ENCODE measurements at regions not wholly inside any gene's neighbourhood (a gene's known extent, or its start where the extent isn't known, plus 50 kb on each side); places are given as distances from the start of the nearest gene placed in this dataset.
"Not testable (repeated sequence)": the region's sequence is repeated elsewhere in the genome, so short reads cannot be mapped to it uniquely, and the experiment has no call there.

GRCh38 chr18:73340135-73340977 is 472.6 kb upstream of the NETO1 start:
- no peak for DNase-seq
- in situ Hi-C loops (cut with MboI; ENCODE audit: low pct_unique_long_range_greater_than_20kb, low sequenced_read_pairs), result no loop called here

- in situ Hi-C loops (cut with MboI; ENCODE audit: low pct_unique_long_range_greater_than_20kb, low sequenced_read_pairs), result no loop called here
Observed at GRCh38 chr18:73331212-73331772, 463.5 kb upstream of the NETO1 start.

DNA sequence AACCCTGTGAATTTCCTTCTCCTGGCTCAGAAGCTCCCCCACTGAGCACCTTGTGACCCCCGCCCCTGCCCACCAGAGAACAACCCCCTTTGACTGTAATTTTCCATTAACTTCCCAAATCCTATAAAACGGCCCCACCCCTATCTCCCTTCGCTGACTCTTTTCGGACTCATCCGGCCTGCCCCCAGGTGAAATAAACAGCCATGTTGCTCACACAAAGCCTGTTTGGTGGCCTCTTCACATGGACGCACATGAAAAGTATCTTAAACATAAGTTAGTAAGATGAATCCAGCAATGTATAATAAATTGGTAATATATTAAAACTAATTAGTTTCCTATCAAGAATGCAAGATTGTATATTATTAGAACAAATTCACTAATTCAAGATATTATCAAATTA is 462.3 kb upstream of the NETO1 start:
- in situ Hi-C loops (cut with MboI; ENCODE audit: low pct_unique_long_range_greater_than_20kb, low sequenced_read_pairs); DNase-seq: not testable (repeated sequence)

More at GRCh38 chr18:73331212-73331772, 463.5 kb upstream of the NETO1 start:
- no peak for DNase-seq

DNA sequence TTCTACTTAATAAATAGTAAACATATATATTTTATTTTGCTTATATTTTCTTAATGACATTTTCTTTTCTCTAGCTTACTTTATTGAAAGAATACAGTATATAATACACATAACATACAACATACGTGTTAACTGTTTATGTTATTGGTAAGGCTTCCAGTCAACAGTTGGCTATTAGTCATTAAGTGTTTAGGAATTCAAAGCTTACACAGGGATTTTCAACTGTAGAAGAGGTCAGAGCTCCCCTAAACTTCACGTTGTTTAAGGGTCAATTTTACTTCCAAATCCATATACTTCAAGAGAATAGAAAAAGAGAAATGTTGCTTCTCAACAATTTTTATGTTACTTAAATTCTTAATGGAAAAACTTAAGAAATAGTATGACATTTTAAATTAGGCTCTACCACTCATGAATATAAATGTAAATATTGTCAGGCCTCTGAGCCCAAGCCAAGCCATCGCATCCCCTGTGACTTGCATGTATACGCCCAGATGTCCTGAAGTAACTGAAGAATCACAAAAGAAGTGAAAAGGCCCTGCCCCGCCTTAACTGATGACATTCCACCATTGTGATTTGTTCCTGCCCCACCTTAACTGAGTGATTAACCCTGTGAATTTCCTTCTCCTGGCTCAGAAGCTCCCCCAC is 456.5 kb upstream of the NETO1 start:
- in situ Hi-C loops (cut with MboI; ENCODE audit: low pct_unique_long_range_greater_than_20kb, low sequenced_read_pairs); DNase-seq: not testable (repeated sequence)

GRCh38 chr18:73318739-73319479 is 451.1 kb upstream of the NETO1 start:
- no peak for DNase-seq
- in situ Hi-C loops (cut with MboI; ENCODE audit: low pct_unique_long_range_greater_than_20kb, low sequenced_read_pairs), result no loop called here

GRCh38 chr18:73316513-73316912 is 448.7 kb upstream of the NETO1 start:
- no peak for DNase-seq
- in situ Hi-C loops (cut with MboI; ENCODE audit: low pct_unique_long_range_greater_than_20kb, low sequenced_read_pairs), result no loop called here

- DNase-seq, result no peak
- in situ Hi-C loops (cut with MboI; ENCODE audit: low pct_unique_long_range_greater_than_20kb, low sequenced_read_pairs), result no loop called here
Observed at GRCh38 chr18:73315381-73315780, 447.6 kb upstream of the NETO1 start.

DNA sequence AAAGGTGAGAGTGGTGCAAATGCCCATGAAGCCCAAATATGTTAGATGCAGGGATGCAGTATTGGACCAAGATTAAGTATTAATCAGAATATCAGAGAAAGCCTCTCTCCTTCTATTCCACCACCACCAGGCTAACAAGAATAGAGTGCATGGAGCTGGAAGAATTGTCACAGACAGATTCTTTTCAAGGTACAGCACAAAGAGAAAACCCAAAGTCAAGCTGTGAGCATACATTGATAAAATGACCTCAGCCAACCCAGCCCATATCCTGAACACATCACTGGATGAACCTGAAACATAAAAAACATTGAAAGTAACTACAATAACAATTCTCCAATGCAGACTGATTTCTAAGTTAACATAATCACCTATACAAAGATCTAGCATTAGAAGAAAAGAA is 445.7 kb upstream of the NETO1 start:
- in situ Hi-C loops (cut with MboI; ENCODE audit: low pct_unique_long_range_greater_than_20kb, low sequenced_read_pairs), result no loop called here

GRCh38 chr18:73296686-73297085 is 428.9 kb upstream of the NETO1 start:
- DNase-seq, result no peak
- in situ Hi-C loops (cut with MboI; ENCODE audit: low pct_unique_long_range_greater_than_20kb, low sequenced_read_pairs), result no loop called here

More for the DNA sequence above, 445.7 kb upstream of the NETO1 start:
- no peak for DNase-seq

GRCh38 chr18:73292156-73292555 is 424.4 kb upstream of the NETO1 start:
- in situ Hi-C loops (cut with MboI; ENCODE audit: low pct_unique_long_range_greater_than_20kb, low sequenced_read_pairs), result no loop called here
- no peak for DNase-seq

DNA sequence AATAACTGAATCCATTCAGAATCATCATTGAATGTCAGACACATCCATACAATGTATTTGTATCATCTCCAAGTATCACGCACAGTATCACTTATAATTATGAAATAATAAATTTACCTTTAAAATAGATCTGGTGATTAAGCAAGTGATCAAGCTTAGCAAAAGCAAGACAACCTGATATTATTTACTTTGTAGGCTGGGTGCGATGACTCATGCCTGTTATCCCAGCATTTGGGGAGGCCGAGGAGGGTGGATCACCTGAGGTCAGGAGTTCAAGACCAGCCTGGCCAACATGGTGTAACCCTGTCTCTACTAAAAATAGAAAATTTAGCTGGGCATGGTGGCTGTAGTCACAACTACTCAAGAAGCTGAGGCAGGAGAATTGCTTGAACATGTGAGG is 421.0 kb upstream of the NETO1 start:
- no peak for DNase-seq
- in situ Hi-C loops (cut with MboI; ENCODE audit: low pct_unique_long_range_greater_than_20kb, low sequenced_read_pairs), result no loop called here

DNA sequence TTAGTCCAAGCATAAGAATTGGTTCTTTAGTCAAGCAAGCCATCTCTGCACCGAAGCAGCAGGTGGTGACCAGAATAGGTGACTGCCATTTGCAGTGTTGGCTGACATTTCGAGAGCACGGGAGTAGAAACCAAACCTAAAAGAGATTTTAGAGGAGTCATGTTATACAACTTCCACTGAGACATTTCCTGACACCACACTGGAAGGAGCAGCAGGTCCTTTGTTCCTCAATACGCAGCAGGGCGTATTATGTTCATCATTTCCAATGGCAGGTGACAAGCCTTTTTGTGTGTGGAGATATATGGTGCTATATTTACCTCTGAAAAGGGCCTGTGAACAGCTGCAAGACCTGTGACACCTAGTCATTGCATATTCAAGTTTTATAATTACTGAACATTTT is 418.8 kb upstream of the NETO1 start:
- no peak for DNase-seq
- in situ Hi-C loops (cut with MboI; ENCODE audit: low pct_unique_long_range_greater_than_20kb, low sequenced_read_pairs), result no loop called here

DNA sequence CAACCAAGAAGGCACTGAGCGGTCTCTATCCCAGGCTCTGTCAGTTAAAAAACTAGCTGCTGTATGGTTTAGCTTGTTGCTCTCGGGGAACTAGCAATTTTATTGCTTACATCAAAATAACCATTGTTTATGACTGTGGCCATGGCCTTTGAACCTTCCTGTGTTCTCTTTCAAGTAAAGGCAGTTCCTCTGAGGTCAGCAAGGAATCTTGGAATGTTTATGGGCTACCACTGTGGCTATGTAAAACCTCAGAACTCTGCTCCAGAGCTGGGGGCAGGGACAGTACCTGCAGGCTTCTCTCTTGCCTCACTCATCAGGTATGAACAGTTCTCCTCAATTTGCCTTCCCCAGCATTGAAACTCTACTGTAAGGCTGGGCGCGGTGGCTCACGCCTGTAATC is 416.0 kb upstream of the NETO1 start:
- DNase-seq, result no peak
- in situ Hi-C loops (cut with MboI; ENCODE audit: low pct_unique_long_range_greater_than_20kb, low sequenced_read_pairs), result no loop called here

- no peak for DNase-seq
- in situ Hi-C loops (cut with MboI; ENCODE audit: low pct_unique_long_range_greater_than_20kb, low sequenced_read_pairs), result no loop called here
Observed at GRCh38 chr18:73283032-73283431, 415.2 kb upstream of the NETO1 start.

- DNase-seq, result no peak
- in situ Hi-C loops (cut with MboI; ENCODE audit: low pct_unique_long_range_greater_than_20kb, low sequenced_read_pairs), result no loop called here
Observed at GRCh38 chr18:73279498-73279897, 411.7 kb upstream of the NETO1 start.

- in situ Hi-C loops (cut with MboI; ENCODE audit: low pct_unique_long_range_greater_than_20kb, low sequenced_read_pairs), result no loop called here
- no peak for DNase-seq
Observed at GRCh38 chr18:73274812-73275621, 407.2 kb upstream of the NETO1 start.

DNA sequence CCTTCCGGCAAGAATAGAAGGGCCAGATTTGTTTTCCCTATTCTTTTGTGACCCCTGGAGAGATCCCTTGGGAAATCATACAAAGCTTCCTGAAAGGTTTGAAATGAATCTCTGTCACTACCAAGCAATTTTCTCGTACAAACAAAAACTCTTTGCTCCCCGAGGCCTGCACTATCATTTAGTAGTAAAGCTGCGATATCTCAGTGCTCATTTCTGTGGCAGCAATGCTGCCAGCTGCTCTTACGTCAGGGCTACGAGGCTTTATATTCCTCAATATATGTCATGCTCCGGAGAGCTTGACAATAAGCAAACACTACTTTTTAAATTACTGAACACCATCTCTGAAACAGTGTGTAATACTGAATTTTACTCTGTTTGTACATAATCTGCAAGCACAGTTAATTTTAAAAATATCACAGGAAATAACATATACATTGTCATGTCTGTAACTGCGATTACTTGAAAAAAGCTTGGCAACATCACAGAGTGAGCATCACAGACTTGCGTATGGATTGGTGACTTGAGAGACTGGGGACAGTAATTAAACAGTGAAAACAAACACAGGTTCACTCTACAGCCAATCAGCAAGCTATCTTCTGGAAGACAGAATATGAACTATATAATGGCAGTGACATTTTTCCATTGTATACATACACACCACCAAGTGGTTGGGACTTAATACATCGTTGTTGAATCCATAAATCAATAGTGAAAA is 403.3 kb upstream of the NETO1 start:
- no peak for DNase-seq
- in situ Hi-C loops (cut with MboI; ENCODE audit: low pct_unique_long_range_greater_than_20kb, low sequenced_read_pairs), result no loop called here

GRCh38 chr18:73264562-73264921 is 396.8 kb upstream of the NETO1 start:
- no peak for DNase-seq
- in situ Hi-C loops (cut with MboI; ENCODE audit: low pct_unique_long_range_greater_than_20kb, low sequenced_read_pairs), result no loop called here
